Fibroblast of the aortic adventitia (primary cell): ENCODE measurements at regions not wholly inside any gene's neighbourhood (a gene's known extent, or its start where the extent isn't known, plus 50 kb on each side); places are given as distances from the start of the nearest gene placed in this dataset.

ENCODE experiments used
- DNase-seq: peaks from one replicate; pipeline ENCODE4 v3.0.0-alpha.2; 2010; ENCODE audit warnings: low read depth
- H3K4me3 ChIP-seq: 2 replicates; pipeline ENCODE4 v1.5.1; 2011; ENCODE audit warnings: low read depth, mild to moderate bottlenecking, control low read depth, low read length, moderate library complexity
- TF ChIP-seq, protein P1 (sequence below): IDR thresholded peaks from 2 replicates; pipeline ENCODE4 v1.5.1; 2011; ENCODE audit warnings: mild to moderate bottlenecking, low read length, control low read depth, inconsistent platforms; ENCODE audit not compliant: insufficient read depth

DNA sequence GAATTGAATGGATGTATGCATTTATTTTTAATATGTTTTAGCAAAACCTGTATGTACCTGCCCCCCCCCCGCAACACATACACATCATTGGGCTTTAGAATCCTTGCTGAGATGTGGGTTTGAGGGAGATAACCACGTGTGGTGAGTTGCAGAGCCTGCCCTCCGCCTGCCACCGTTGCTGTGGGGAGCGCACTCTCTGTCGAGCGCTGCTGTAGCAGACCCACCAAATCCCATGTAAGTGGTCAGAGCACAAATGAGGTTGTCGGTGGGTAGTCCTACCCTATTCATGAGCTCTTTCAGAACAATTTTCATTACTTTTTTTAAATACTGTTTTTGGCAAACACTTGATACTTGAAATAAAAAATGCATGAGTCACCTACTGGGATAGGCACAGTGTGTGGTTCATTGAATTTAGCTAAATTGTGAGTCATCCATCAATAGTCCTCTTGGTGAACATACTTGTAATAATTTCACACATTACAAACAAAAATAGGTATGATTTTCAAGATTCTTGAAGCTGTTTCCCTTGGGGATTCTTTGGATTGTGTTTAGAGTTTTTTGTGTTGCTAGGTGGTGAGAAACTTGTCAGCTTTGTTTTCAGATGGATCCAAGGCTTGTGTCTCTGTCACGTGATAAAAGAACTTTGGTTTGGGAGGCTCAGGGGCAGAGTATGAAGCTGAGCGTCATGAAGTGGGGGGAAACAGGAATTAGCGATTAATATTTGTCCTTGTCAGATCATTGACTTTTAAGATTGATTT lies 107.6 kb downstream of the PTCSC3 start:
- no peak overlapping the region for H3K4me3 ChIP-seq
- TF ChIP-seq, protein P1, sequence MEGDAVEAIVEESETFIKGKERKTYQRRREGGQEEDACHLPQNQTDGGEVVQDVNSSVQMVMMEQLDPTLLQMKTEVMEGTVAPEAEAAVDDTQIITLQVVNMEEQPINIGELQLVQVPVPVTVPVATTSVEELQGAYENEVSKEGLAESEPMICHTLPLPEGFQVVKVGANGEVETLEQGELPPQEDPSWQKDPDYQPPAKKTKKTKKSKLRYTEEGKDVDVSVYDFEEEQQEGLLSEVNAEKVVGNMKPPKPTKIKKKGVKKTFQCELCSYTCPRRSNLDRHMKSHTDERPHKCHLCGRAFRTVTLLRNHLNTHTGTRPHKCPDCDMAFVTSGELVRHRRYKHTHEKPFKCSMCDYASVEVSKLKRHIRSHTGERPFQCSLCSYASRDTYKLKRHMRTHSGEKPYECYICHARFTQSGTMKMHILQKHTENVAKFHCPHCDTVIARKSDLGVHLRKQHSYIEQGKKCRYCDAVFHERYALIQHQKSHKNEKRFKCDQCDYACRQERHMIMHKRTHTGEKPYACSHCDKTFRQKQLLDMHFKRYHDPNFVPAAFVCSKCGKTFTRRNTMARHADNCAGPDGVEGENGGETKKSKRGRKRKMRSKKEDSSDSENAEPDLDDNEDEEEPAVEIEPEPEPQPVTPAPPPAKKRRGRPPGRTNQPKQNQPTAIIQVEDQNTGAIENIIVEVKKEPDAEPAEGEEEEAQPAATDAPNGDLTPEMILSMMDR: no peak
- DNase-seq: peak; percentile 54

DNA sequence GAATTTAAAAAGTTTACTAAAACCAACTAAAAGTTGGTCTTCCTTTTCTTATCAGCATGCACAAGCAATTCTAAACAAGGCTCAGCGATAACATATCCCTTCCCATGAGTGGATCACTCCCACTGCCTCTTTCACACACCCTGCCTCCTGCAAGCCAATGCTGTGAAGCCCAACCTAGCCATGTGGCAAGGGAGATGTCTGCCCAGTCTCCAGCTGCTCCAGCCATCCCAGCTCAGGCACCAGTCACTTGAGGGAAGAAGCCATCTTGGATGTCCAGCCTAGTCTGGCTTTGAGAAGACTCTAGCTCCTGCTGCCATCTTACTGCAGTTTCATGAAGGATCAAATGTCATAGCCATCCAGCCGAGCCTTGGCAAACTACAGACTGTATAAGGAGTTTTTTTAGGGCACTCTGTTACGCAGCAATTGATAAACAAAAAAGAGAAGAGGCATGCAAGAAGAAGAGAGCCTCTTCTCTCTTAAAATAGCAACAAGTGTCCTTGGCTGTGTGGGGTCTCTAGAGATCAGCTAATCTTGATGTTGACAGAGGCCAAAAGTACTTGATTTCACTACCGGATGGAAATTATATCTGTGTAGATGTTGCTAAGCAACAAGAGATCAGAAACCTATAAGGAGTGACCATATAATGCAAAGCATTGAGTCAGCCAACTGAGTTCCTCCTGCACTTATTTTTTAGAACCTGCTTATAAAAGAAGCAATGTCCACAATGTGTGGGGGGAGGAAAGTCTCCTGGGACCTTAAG lies 108.9 kb downstream of the PTCSC3 start:
- TF ChIP-seq, protein P1: no peak
- no peak for DNase-seq
- no peak overlapping the region for H3K4me3 ChIP-seq

DNA sequence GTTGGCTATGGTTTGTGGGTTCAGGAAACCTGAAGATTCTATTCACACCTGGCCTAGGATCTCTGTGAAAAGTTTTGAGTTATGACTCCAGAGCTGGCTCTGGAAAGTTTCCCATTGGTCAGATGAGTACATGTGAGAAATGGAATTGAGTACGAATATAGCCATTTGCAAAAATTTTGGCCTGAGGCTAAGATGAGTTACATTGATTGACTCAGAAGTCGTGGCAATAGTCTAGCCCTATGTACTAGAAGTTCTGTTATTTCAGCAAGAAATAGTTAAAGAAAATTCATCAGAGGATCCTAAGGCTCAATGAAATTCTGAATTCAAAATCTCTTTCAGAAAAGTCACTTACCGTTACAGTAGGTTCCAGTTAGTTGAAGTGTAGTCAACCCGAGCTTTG lies 109.9 kb downstream of the PTCSC3 start:
- TF ChIP-seq, protein P1: no peak
- H3K4me3 ChIP-seq: no peak overlapping the region
- DNase-seq: no peak

DNA sequence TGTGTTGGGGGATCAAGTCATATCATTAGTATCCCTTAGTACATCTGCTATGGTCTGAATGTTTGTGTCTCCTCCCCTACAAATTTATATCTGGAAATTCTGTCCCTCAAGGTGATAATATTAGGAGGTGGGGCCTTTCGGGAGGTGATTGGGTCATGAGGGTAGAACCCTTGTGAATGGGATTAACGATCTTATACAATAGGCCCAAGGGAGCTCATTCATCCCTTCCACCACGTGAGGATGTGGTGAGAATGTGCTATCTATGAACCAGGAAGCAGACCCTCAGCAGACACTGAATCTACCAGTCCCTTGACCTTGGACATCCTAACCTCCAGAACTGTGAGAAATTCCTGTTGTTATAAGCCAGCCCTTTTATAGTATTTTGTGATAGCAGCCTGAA lies 110.7 kb downstream of the PTCSC3 start:
- no peak overlapping the region for H3K4me3 ChIP-seq
- TF ChIP-seq, protein P1: no peak
- DNase-seq: no peak

DNA sequence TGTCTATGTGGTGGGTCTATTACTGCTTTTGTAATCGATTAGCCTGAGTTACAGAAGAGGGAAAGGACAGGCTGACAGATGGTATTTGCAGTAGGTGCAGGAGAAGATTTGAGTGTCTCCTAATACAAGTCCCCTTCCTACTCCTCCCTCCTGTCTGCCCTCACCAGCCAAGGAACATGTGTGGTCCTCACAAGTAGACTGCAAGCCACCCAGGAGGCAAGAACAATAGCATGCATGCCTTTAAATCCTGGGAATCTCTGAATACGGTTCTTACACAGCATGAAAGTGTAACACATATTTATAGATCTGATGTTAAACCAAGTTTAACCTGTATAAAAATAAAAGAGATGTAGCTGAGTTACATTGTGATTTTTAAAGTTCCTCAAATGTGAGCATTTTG lies 117.0 kb downstream of the PTCSC3 start:
- TF ChIP-seq, protein P1: no peak
- H3K4me3 ChIP-seq: no peak overlapping the region
- no peak for DNase-seq

DNA sequence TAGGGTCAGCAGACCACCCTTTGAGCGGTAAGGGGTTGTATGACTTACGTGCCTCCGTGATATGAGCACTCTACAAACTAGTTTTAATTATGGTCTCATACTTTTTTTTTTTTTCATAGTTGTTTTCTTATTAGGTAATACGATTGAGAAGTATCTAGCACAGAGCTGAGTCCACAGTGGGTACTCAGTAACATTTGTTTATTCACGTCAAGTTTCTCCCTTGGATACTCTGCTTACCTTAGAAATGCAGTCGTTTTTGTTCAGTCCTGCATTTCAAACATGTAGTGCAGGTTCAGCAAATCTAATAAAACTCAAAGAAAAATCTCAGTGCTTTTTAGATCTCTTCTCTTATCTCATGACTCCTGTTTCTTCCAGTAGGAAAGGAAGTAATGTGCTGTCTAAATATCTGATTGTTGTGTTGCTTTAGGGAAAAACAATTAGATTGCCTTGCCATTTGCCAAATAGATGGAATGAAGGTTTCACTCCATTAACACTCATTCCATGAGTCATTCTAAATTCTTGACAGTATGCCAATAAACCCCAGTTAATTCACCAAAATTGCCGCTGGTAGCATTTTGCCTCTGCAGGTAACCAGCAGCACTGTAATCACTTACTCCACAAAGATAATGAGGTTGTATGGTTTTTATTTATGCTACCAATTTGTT lies 118.9 kb downstream of the PTCSC3 start:
- TF ChIP-seq, protein P1: no peak
- H3K4me3 ChIP-seq: no peak overlapping the region
- DNase-seq: no peak
